Trophoblast cell (in vitro differentiated cells and primary cell): ENCODE measurements at regions not wholly inside any gene's neighbourhood (a gene's known extent, or its start where the extent isn't known, plus 50 kb on each side); places are given as distances from the start of the nearest gene placed in this dataset.
A peak's percentile ranks its signal among the peaks of the same experiment; 100 is the strongest.

Experiments used
- DNase-seq, 2 donors: peaks; one replicate each; pipeline ENCODE4 v3.0.0-alpha.2; 2016
- H2AFZ ChIP-seq: 2 replicates; pipeline ENCODE4 v1.6.1; 2013; ENCODE audit warnings: low read length, moderate library complexity, mild to moderate bottlenecking; ENCODE audit not compliant: insufficient read depth, poor library complexity
- H2AK5ac ChIP-seq: 2 replicates; pipeline ENCODE4 v1.6.1; 2013; ENCODE audit warnings: mild to moderate bottlenecking, low read length
- H2BK120ac ChIP-seq: 2 replicates; pipeline ENCODE4 v1.6.1; 2013; ENCODE audit warnings: low read length, mild to moderate bottlenecking, moderate library complexity; ENCODE audit not compliant: insufficient read depth, poor library complexity
- H2BK12ac ChIP-seq: 2 replicates; pipeline ENCODE4 v1.6.1; 2013; ENCODE audit warnings: mild to moderate bottlenecking, low read length, moderate library complexity
- H2BK5ac ChIP-seq: 2 replicates; pipeline ENCODE4 v1.6.1; 2013; ENCODE audit warnings: low read length, low read depth, moderate library complexity, mild to moderate bottlenecking; ENCODE audit not compliant: poor library complexity
- H3K14ac ChIP-seq: 2 replicates; pipeline ENCODE4 v1.6.1; 2013; ENCODE audit warnings: mild to moderate bottlenecking, low read length
- H3K18ac ChIP-seq: 2 replicates; pipeline ENCODE4 v1.6.1; 2013; ENCODE audit warnings: mild to moderate bottlenecking, low read length
- H3K23ac ChIP-seq: 2 replicates; pipeline ENCODE4 v1.6.1; 2013; ENCODE audit warnings: low read length
- H3K27ac ChIP-seq: 2 replicates; pipeline ENCODE4 v1.5.1; 2013; ENCODE audit warnings: low read depth, mild to moderate bottlenecking, inconsistent platforms, low read length, moderate library complexity
- H3K27me3 ChIP-seq: 2 replicates; pipeline ENCODE4 v1.6.1; 2013; ENCODE audit warnings: inconsistent platforms, mild to moderate bottlenecking, low read length, moderate library complexity; ENCODE audit not compliant: insufficient read depth
- H3K36me3 ChIP-seq, 2 experiments: 1 replicate in 1 of 2; 2 replicates in 1 of 2; pipeline ENCODE4 v1.6.1; 2013; ENCODE audit warnings: low read length in 2 of 2, mild to moderate bottlenecking in 2 of 2, moderate library complexity in 1 of 2; ENCODE audit not compliant: insufficient read depth in 2 of 2, control insufficient read depth in 1 of 2
- H3K4ac ChIP-seq: 2 replicates; pipeline ENCODE4 v1.6.1; 2013; ENCODE audit warnings: low read depth, mild to moderate bottlenecking, low read length, moderate library complexity
- H3K4me1 ChIP-seq, 2 experiments: 1 replicate in 1 of 2; 2 replicates in 1 of 2; pipeline ENCODE4 v1.6.1; 2013; ENCODE audit warnings: low read length in 2 of 2, mild to moderate bottlenecking in 2 of 2, moderate library complexity in 1 of 2; ENCODE audit not compliant: insufficient read depth in 2 of 2, control insufficient read depth in 1 of 2
- H3K4me2 ChIP-seq: 2 replicates; pipeline ENCODE4 v1.6.1; 2013; ENCODE audit warnings: inconsistent platforms, mild to moderate bottlenecking, low read length, moderate library complexity
- H3K4me3 ChIP-seq: 2 replicates; pipeline ENCODE4 v1.5.1; 2013; ENCODE audit warnings: mild to moderate bottlenecking, low read depth, low read length, inconsistent platforms
- H3K79me1 ChIP-seq: one replicate; pipeline ENCODE4 v1.6.1; 2013; ENCODE audit warnings: low read length
- H3K79me2 ChIP-seq: 2 replicates; pipeline ENCODE4 v1.6.1; 2013; ENCODE audit warnings: low read length, mild to moderate bottlenecking; ENCODE audit not compliant: control insufficient read depth, insufficient read depth, poor library complexity
- H3K9ac ChIP-seq: 2 replicates; pipeline ENCODE4 v1.6.1; 2013; ENCODE audit warnings: mild to moderate bottlenecking, low read length
- H3K9me3 ChIP-seq: 2 replicates; pipeline ENCODE4 v1.6.1; 2013; ENCODE audit warnings: low read depth, mild to moderate bottlenecking, control low read depth, inconsistent platforms, low read length; ENCODE audit not compliant: insufficient read depth
- H4K12ac ChIP-seq: 2 replicates; pipeline ENCODE4 v1.6.1; 2013; ENCODE audit warnings: low read depth, mild to moderate bottlenecking, low read length, moderate library complexity
- H4K8ac ChIP-seq: 2 replicates; pipeline ENCODE4 v1.6.1; 2013; ENCODE audit warnings: low read depth, mild to moderate bottlenecking, low read length, moderate library complexity
- H4K91ac ChIP-seq: one replicate; pipeline ENCODE4 v1.6.1; 2013; ENCODE audit warnings: low read depth, mild to moderate bottlenecking, low read length, moderate library complexity
- WGBS: extraction: QIAGEN DNeasy Blood & Tissue Kit; methylation state at CpG from one replicate; pipeline ENCODE4 v1.1.7; 2013; ENCODE audit warnings: missing lambda C conversion rate; ENCODE audit not compliant: insufficient read length, insufficient coverage; ENCODE audit errors: extremely low coverage; 5-methylcytosine and 5-hydroxymethylcytosine counted together

GRCh38 chr14:80084196-80084595, 127.1 kb downstream of the DIO2 start:
- H3K9ac ChIP-seq, result peak overlapping the region; percentile 72
- H4K91ac ChIP-seq, result no peak overlapping the region
- H3K4me2 ChIP-seq, result no peak overlapping the region
- no peaks in the 10 kb centered on the region for H3K79me1 ChIP-seq
- H3K36me3 ChIP-seq, result no peaks in the 10 kb centered on the region
- H4K8ac ChIP-seq, result no peak overlapping the region
- H3K27me3 ChIP-seq, result no peaks in the 10 kb centered on the region
- no peak overlapping the region for H3K4me3 ChIP-seq
- no peaks in the 10 kb centered on the region for H3K9me3 ChIP-seq
- H3K23ac ChIP-seq, result no peak overlapping the region
- no peaks in the 10 kb centered on the region for H3K79me2 ChIP-seq
- no peak overlapping the region for H2BK120ac ChIP-seq
- H3K18ac ChIP-seq, result no peak overlapping the region
- H2BK12ac ChIP-seq, result no peak overlapping the region
- H3K4me1 ChIP-seq, result peaks cover 0 to 2% of the 10 kb centered on the region in 2 experiments
- H2AK5ac ChIP-seq, result no peak overlapping the region
- DNase-seq, result no peak
- no CpG with 5 or more reads among the region's 2 CpGs for WGBS
- H3K27ac ChIP-seq, result no peak overlapping the region
- no peak overlapping the region for H3K14ac ChIP-seq
- H3K4ac ChIP-seq, result no peak overlapping the region
- no peak overlapping the region for H2AFZ ChIP-seq
- no peak overlapping the region for H4K12ac ChIP-seq
- no peak overlapping the region for H2BK5ac ChIP-seq

- H4K12ac ChIP-seq, result no peak overlapping the region
Measured at GRCh38 chr14:80080601-80081000, 130.7 kb downstream of the DIO2 start.

DNA sequence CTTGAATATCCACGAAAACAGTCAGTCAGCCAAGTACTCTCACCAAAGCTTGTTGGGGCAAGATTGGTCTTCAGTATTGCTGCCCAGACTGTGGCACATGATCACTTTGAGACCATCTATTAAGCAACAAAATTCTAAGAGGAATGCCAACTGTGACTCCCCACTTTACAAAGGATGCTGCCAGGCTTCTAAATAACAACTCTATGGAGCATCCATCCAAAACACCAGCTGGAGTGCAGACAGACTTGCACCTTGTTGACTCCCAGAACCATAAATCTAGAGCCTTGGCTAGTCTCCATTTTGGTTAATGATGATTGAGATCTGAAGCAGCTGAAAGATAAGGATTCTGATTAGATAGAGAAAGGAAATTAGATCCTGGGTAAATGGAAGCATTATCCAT, 132.8 kb downstream of the DIO2 start:
- no peak overlapping the region for H3K4ac ChIP-seq
- H3K27me3 ChIP-seq, result no peaks in the 10 kb centered on the region
- H3K4me1 ChIP-seq, result no peaks in the 10 kb centered on the region
- no peak overlapping the region for H3K14ac ChIP-seq
- no peak overlapping the region for H2BK120ac ChIP-seq
- H3K4me3 ChIP-seq, result no peak overlapping the region
- no peaks in the 10 kb centered on the region for H3K79me2 ChIP-seq
- DNase-seq, result no peak
- no peak overlapping the region for H3K4me2 ChIP-seq
- no peak overlapping the region for H3K27ac ChIP-seq
- no peak overlapping the region for H3K18ac ChIP-seq
- H3K9me3 ChIP-seq, result no peaks in the 10 kb centered on the region
- H2BK12ac ChIP-seq, result no peak overlapping the region
- no peaks in the 10 kb centered on the region for H3K36me3 ChIP-seq
- no peak overlapping the region for H2AK5ac ChIP-seq
- no CpG with 5 or more reads among the region's 1 CpG for WGBS
- no peak overlapping the region for H2BK5ac ChIP-seq
- H2AFZ ChIP-seq, result no peak overlapping the region
- no peak overlapping the region for H4K12ac ChIP-seq
- no peak overlapping the region for H3K23ac ChIP-seq
- H4K8ac ChIP-seq, result no peak overlapping the region
- no peak overlapping the region for H3K9ac ChIP-seq
- no peaks in the 10 kb centered on the region for H3K79me1 ChIP-seq
- H4K91ac ChIP-seq, result no peak overlapping the region

More at GRCh38 chr14:80080601-80081000, 130.7 kb downstream of the DIO2 start:
- DNase-seq, result no peak
- no peak overlapping the region for H3K4me3 ChIP-seq
- H4K91ac ChIP-seq, result no peak overlapping the region
- H3K18ac ChIP-seq, result no peak overlapping the region
- no peak overlapping the region for H3K9ac ChIP-seq
- H2BK5ac ChIP-seq, result no peak overlapping the region
- no peak overlapping the region for H3K4ac ChIP-seq
- H3K79me2 ChIP-seq, result no peaks in the 10 kb centered on the region
- WGBS, result no CpG with 5 or more reads among the region's 4 CpGs
- H3K14ac ChIP-seq, result no peak overlapping the region
- no peak overlapping the region for H3K27ac ChIP-seq
- no peaks in the 10 kb centered on the region for H3K9me3 ChIP-seq
- no peaks in the 10 kb centered on the region for H3K27me3 ChIP-seq
- H3K79me1 ChIP-seq, result no peaks in the 10 kb centered on the region
- no peaks in the 10 kb centered on the region for H3K4me1 ChIP-seq
- no peak overlapping the region for H2BK120ac ChIP-seq
- no peak overlapping the region for H3K4me2 ChIP-seq
- no peaks in the 10 kb centered on the region for H3K36me3 ChIP-seq
- no peak overlapping the region for H2AFZ ChIP-seq
- no peak overlapping the region for H4K8ac ChIP-seq
- no peak overlapping the region for H2BK12ac ChIP-seq
- H3K23ac ChIP-seq, result no peak overlapping the region
- no peak overlapping the region for H2AK5ac ChIP-seq

DNA sequence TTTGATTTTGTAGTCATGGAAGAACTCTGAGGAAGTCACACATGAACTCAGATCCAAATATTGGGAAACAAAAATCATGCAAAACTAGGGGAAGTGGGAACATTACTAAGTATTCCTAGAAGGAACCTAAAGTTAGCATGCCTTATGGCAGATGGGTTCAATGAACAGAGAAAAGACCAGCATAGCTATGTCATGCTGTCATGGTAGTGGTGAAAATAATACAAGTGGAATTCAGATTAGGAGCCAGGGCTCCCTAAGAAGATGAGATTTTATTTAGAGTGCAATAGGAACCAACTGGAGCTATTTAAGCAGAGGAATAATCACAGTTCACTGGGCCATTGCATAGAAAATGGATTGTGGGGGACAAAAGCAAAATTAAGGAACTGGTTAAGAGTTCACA, 134.0 kb downstream of the DIO2 start:
- no peak overlapping the region for H3K27ac ChIP-seq

More for the DNA sequence above, 134.0 kb downstream of the DIO2 start:
- H3K4me3 ChIP-seq, result no peak overlapping the region
- no peak overlapping the region for H2BK120ac ChIP-seq
- H3K18ac ChIP-seq, result no peak overlapping the region
- no peak overlapping the region for H2AFZ ChIP-seq
- no peak overlapping the region for H4K91ac ChIP-seq
- no peak overlapping the region for H3K23ac ChIP-seq
- no peak overlapping the region for H3K14ac ChIP-seq
- H3K79me1 ChIP-seq, result no peaks in the 10 kb centered on the region
- DNase-seq, result peak in 1 of 2 donors; percentile 3
- no peaks in the 10 kb centered on the region for H3K79me2 ChIP-seq
- no peak overlapping the region for H4K8ac ChIP-seq
- H3K4me1 ChIP-seq, result no peaks in the 10 kb centered on the region
- no peak overlapping the region for H2AK5ac ChIP-seq
- no peak overlapping the region for H4K12ac ChIP-seq
- no peak overlapping the region for H3K4ac ChIP-seq
- no peak overlapping the region for H2BK12ac ChIP-seq
- no peak overlapping the region for H3K4me2 ChIP-seq
- H3K9me3 ChIP-seq, result no peaks in the 10 kb centered on the region
- no peaks in the 10 kb centered on the region for H3K36me3 ChIP-seq
- H3K9ac ChIP-seq, result no peak overlapping the region
- H2BK5ac ChIP-seq, result no peak overlapping the region
- H3K27me3 ChIP-seq, result no peaks in the 10 kb centered on the region
